ENCODE measurements at regions not wholly inside any gene's neighbourhood (a gene's known extent, or its start where the extent isn't known, plus 50 kb on each side); places are given as distances from the start of the nearest gene placed in this dataset.

DNA sequence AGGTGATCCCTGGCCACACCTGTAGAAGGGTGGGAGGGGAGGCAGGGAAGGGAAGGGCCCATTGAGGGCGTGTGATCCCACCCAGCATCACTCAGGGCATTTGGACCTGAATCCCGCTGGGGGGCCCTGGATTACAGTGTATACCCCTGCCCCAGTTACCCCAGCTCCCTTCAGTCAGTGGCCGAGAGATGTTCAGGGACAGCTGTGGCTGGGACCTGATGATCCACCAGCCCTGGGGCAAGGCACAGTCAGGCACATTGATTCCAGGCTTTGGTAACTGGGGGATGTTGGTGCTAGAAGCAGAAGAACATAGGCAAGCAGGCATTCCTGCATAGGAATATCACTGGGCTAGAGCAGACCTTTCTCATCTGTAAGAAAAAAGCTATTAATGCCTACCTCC, 170.3 kb downstream of the FOXL1 start:
- intact Hi-C loops (cut with DNase I): no loop called here
- Histone ChIP-seq H3K4me3 (ENCODE audit: low read length in 2 of 2) (no peak overlapping the region), H3K36me3 (ENCODE audit: control insufficient read depth in 1 of 2, insufficient read depth in 2 of 2, low read length in 1 of 2) (no peaks in the 10 kb centered on the region), H3K4me1 (ENCODE audit: control insufficient read depth in 1 of 2, insufficient read depth in 2 of 2, low read length in 2 of 2) (peaks cover 0 to 2% of the 10 kb centered on the region in 2 donors), H3K27me3 (ENCODE audit: control insufficient read depth in 1 of 2, insufficient read depth in 2 of 2, low read length in 1 of 2) (no peaks in the 10 kb centered on the region), H3K9me3 (ENCODE audit: control insufficient read depth, low read length) (no peaks in the 10 kb centered on the region), H3K27ac (ENCODE audit: low read depth in 1 of 2, low read length in 2 of 2) (no peak overlapping the region)
- peak; percentile 44 for ATAC-seq (ENCODE audit: low FRiP score)
- DNase-seq: no peak
- 80 to 97% methylated on average over 3 of the region's 3 CpGs for WGBS, 2 donors

DNA sequence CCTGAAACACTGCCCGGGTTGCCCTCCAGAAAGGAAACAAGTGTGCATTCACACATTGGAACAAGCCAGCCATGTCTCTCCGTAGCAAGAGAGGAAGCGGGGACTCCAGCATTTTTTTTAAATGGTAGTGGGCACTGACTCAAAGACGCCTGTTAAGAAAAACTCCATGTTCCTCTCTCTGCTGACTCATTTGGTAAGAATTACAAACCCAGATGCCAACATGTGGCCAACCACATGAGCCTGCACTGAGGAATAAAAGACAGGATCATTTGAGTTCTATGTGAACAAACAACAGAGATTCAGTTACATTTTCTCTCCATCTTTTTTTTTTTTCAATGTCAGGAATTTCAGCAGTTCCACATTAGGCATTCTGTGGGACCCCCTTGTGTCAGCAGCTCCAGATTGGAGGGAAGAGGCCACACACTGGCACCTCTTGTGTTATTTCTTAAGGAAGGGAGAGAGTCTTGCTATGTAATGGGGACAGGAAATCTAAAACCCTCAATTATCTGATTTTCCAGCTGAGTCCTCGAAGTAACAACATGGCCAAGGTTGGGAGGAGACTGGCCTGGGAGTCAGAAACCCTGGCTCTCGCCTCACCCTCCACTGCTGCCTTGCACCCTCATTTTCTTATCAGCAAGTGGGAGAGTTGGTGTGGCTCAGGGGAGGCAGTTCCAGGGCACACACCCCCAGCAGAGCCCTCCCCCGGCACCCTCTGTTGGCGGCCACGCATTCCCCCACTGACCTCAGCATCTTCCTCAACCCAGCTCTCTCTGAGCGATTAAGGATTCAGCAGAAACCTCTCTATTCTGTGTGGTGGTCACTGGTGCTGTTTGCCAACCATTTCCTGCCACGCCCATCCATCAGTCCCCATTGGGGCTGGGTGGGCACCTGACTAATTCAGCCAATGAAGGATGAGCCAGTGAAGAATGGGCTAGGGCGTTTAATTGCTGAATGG, 173.0 kb downstream of the FOXL1 start:
- Histone ChIP-seq H3K9me3 (ENCODE audit: control insufficient read depth, low read length) (no peaks in the 10 kb centered on the region), H3K4me1 (ENCODE audit: control insufficient read depth in 1 of 2, insufficient read depth in 2 of 2, low read length in 2 of 2) (peaks cover 0 to 2% of the 10 kb centered on the region in 2 donors), H3K27me3 (ENCODE audit: control insufficient read depth in 1 of 2, insufficient read depth in 2 of 2, low read length in 1 of 2) (no peaks in the 10 kb centered on the region), H3K4me3 (ENCODE audit: low read length in 2 of 2) (no peak overlapping the region), H3K36me3 (ENCODE audit: control insufficient read depth in 1 of 2, insufficient read depth in 2 of 2, low read length in 1 of 2) (no peaks in the 10 kb centered on the region), H3K27ac (ENCODE audit: low read depth in 1 of 2, low read length in 2 of 2) (peak overlapping the region; percentile 89 to 97)
- ATAC-seq (ENCODE audit: low FRiP score) (peak; percentile 81), DNase-seq (peak in 1 of 2 donors; percentile 55)
- WGBS, 2 donors: 22% methylated on average over 12 of the region's 12 CpGs
- intact Hi-C loops (cut with DNase I): loop anchor here in 1 of 2 donors (5.0 kb wide), 1 partner anchor 174 kb away; the partner anchor contains the start of gene FOXL1

DNA sequence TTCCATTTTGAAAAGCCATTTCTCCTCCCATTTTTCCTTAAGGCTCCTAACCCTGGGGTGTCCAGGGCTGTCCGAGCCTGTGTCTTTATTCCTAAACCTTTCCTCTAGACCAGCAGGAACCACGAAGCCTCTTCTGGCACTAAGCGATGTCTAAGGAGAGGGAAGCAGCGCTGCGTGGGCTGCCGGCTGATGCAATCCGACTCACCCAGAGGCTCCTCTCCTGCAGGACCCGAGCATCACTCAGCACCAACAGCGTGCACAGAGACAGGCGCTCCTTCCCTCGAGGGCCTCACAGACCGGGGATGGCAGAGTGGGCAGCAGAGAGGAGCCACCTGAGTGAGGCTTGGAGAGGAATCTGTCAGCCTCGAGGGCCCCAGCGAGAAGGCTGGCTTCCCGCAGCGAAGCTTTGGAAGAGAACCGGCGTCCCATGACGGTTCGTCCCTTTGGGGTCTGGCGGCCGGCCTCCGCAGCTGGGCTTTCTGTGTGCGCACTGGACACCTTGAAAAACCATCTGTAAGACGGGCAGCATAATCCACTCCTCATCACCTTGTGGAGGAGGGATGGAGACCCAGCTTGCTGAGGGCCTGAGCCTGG, 174.3 kb downstream of the FOXL1 start:
- Histone ChIP-seq H3K27me3 (ENCODE audit: control insufficient read depth in 1 of 2, insufficient read depth in 2 of 2, low read length in 1 of 2) (no peaks in the 10 kb centered on the region), H3K36me3 (ENCODE audit: control insufficient read depth in 1 of 2, insufficient read depth in 2 of 2, low read length in 1 of 2) (no peaks in the 10 kb centered on the region), H3K4me3 (ENCODE audit: low read length in 2 of 2) (no peak overlapping the region), H3K27ac (ENCODE audit: low read depth in 1 of 2, low read length in 2 of 2) (peak overlapping the region in 1 of 2 donors; percentile 13), H3K4me1 (ENCODE audit: control insufficient read depth in 1 of 2, insufficient read depth in 2 of 2, low read length in 2 of 2) (peaks cover 0 to 2% of the 10 kb centered on the region in 2 donors), H3K9me3 (ENCODE audit: control insufficient read depth, low read length) (no peaks in the 10 kb centered on the region)
- WGBS, 2 donors: 87 to 90% methylated on average over 25 of the region's 25 CpGs
- DNase-seq: peak in 1 of 2 donors; percentile 29
- intact Hi-C loops (cut with DNase I): loop anchor here in 1 of 2 donors (5.0 kb wide), 1 partner anchor 175 kb away; the partner anchor contains the start of gene FOXL1
- no peak for ATAC-seq (ENCODE audit: low FRiP score)

DNA sequence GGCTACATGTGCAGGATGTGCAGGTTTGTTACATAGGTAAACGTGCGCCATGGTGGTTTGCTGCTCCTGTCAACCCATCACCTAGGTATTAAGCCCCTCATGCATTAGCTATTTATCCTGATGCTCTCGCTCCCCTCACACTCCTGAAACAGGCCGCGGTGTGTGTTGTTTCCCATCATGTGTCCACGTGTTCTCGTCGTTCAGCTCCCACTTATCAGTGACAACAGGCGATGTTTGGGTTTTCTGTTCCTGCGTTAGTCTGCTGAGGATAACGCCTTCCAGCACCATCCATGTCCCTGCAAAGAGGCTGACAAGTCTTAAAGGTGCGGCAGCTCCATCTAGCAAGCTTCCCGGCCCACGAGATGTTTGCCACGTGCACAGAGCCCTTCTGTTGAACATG, 175.1 kb downstream of the FOXL1 start:
- ATAC-seq (ENCODE audit: low FRiP score) (no peak), DNase-seq (peak in 1 of 2 donors; percentile 21)
- no peaks in the 10 kb centered on the region for H3K9me3 ChIP-seq (ENCODE audit: control insufficient read depth, low read length)
- H3K4me1 ChIP-seq (ENCODE audit: control insufficient read depth in 1 of 2, insufficient read depth in 2 of 2, low read length in 2 of 2): peaks cover 0 to 2% of the 10 kb centered on the region in 2 donors
- no peaks in the 10 kb centered on the region for H3K27me3 ChIP-seq (ENCODE audit: control insufficient read depth in 1 of 2, insufficient read depth in 2 of 2, low read length in 1 of 2)
- H3K36me3 ChIP-seq (ENCODE audit: control insufficient read depth in 1 of 2, insufficient read depth in 2 of 2, low read length in 1 of 2): no peaks in the 10 kb centered on the region
- no peak overlapping the region for H3K4me3 ChIP-seq (ENCODE audit: low read length in 2 of 2)
- H3K27ac ChIP-seq (ENCODE audit: low read depth in 1 of 2, low read length in 2 of 2): no peak overlapping the region
- 86 to 88% methylated on average over 15 of the region's 15 CpGs for WGBS, 2 donors
- intact Hi-C loops (cut with DNase I): loop anchor here in 1 of 2 donors (5.0 kb wide), 1 partner anchor 176 kb away; the partner anchor contains the start of gene FOXL1

DNA sequence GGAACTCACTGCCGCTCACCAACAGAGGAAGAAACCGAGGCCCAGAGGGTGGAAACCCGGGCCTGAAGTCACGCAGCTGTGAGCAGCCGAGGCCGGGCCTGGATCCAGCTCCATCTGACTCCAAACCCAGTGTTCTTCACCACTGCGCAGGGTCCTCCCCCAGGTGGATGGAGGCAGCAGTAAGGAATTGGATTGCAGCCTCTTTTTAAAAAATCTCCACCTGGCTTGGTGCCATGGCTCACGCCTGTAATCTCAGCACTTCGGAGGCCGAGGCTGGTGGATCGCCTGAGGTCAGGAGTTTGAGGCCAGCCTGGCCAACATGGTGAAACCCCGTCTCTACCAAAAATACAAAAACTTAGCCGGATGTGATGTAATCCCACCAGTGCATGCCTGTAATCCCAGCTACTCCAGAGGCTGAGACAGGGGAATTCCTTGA, 177.2 kb downstream of the FOXL1 start:
- intact Hi-C loops (cut with DNase I): loop anchor here in 1 of 2 donors (5.0 kb wide), 1 partner anchor 178 kb away; the partner anchor contains the start of gene FOXL1
- WGBS, 2 donors: 15 to 27% methylated on average over 13 of the region's 13 CpGs
- ATAC-seq (ENCODE audit: low FRiP score) (no peak), DNase-seq (peak in 1 of 2 donors; percentile 83)
- H3K9me3 ChIP-seq (ENCODE audit: control insufficient read depth, low read length): no peaks in the 10 kb centered on the region
- H3K36me3 ChIP-seq (ENCODE audit: control insufficient read depth in 1 of 2, insufficient read depth in 2 of 2, low read length in 1 of 2): no peaks in the 10 kb centered on the region
- H3K27ac ChIP-seq (ENCODE audit: low read depth in 1 of 2, low read length in 2 of 2): peak overlapping the region in 1 of 2 donors; percentile 13
- no peaks in the 10 kb centered on the region for H3K27me3 ChIP-seq (ENCODE audit: control insufficient read depth in 1 of 2, insufficient read depth in 2 of 2, low read length in 1 of 2)
- no peak overlapping the region for H3K4me3 ChIP-seq (ENCODE audit: low read length in 2 of 2)
- H3K4me1 ChIP-seq (ENCODE audit: control insufficient read depth in 1 of 2, insufficient read depth in 2 of 2, low read length in 2 of 2): peaks cover 0 to 2% of the 10 kb centered on the region in 2 donors

DNA sequence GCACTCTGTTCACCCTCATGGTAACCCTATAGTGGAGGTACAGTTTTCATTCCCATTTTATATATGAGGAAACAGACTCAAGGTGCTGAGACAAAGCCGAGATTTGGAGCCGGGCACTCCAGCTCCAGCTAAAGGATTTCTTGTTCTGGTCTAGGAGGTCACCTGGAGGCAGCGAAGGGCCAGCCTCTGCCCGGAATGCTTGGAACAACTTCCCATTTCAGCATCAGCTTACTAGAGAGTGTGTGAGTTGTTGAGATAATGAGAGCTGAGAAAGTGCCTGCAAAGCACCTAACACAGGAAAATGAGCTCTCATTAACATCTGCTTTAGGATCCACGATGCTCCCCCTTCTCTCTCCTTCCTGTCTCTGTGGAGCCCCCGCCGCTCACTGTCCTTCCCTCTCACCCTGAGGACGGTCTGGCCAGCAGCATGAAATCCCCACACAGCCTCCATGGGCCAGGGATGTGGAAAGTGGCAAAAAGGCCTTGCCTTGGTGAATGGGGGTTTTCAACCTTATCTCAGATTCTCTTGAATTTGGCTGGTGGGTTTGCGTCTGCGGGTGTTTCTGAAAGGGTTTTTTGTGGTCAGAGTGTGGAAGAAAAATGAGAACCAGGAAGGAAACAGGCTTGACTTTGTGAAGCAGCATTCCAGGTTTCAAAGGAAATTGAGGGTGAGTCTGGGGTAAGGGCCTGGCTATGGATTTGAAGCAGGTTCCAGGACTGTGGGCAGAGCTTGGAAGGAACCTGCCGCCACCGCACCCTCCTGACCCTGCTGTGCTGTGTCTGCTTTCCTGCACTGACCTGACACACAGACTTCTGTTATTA, 178.7 kb downstream of the FOXL1 start:
- WGBS, 2 donors: 73 to 83% methylated on average over 12 of the region's 12 CpGs
- no peak for DNase-seq
- H3K27ac ChIP-seq (ENCODE audit: low read depth in 1 of 2, low read length in 2 of 2): no peak overlapping the region
- no peaks in the 10 kb centered on the region for H3K36me3 ChIP-seq (ENCODE audit: control insufficient read depth in 1 of 2, insufficient read depth in 2 of 2, low read length in 1 of 2)
- no peaks in the 10 kb centered on the region for H3K4me1 ChIP-seq (ENCODE audit: control insufficient read depth in 1 of 2, insufficient read depth in 2 of 2, low read length in 2 of 2)
- intact Hi-C loops (cut with DNase I): loop anchor here in 1 of 2 donors (5.0 kb wide), 1 partner anchor 180 kb away; the partner anchor contains the start of gene FOXL1
- ATAC-seq (ENCODE audit: low FRiP score): no peak
- H3K27me3 ChIP-seq (ENCODE audit: control insufficient read depth in 1 of 2, insufficient read depth in 2 of 2, low read length in 1 of 2): no peaks in the 10 kb centered on the region
- no peak overlapping the region for H3K4me3 ChIP-seq (ENCODE audit: low read length in 2 of 2)
- H3K9me3 ChIP-seq (ENCODE audit: control insufficient read depth, low read length): no peaks in the 10 kb centered on the region

DNA sequence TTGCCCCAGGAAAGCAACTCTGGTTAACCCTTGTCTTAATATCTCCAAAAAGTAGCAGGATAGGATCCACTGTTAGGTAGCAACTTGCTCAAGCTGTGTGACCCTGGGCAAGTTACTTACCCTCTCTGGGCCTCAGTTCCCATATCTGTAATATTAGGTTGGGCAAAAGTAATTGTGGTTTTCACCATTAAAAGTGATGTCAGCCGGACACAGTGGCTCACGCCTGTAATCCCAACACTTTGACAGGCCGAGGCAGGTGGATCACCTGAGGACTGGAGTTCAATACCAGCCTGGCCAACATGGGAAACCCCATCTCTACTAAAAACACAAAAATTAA, 179.3 kb downstream of the FOXL1 start:
- H3K27me3 ChIP-seq (ENCODE audit: control insufficient read depth in 1 of 2, insufficient read depth in 2 of 2, low read length in 1 of 2): no peaks in the 10 kb centered on the region
- no peak for DNase-seq
- ATAC-seq (ENCODE audit: low FRiP score): no peak
- no peak overlapping the region for H3K4me3 ChIP-seq (ENCODE audit: low read length in 2 of 2)
- intact Hi-C loops (cut with DNase I): loop anchor here in 1 of 2 donors (5.0 kb wide), 1 partner anchor 180 kb away; the partner anchor contains the start of gene FOXL1
- 97 to 98% methylated on average over 3 of the region's 3 CpGs for WGBS, 2 donors
- H3K36me3 ChIP-seq (ENCODE audit: control insufficient read depth in 1 of 2, insufficient read depth in 2 of 2, low read length in 1 of 2): no peaks in the 10 kb centered on the region
- H3K4me1 ChIP-seq (ENCODE audit: control insufficient read depth in 1 of 2, insufficient read depth in 2 of 2, low read length in 2 of 2): no peaks in the 10 kb centered on the region
- H3K27ac ChIP-seq (ENCODE audit: low read depth in 1 of 2, low read length in 2 of 2): no peak overlapping the region
- no peaks in the 10 kb centered on the region for H3K9me3 ChIP-seq (ENCODE audit: control insufficient read depth, low read length)

DNA sequence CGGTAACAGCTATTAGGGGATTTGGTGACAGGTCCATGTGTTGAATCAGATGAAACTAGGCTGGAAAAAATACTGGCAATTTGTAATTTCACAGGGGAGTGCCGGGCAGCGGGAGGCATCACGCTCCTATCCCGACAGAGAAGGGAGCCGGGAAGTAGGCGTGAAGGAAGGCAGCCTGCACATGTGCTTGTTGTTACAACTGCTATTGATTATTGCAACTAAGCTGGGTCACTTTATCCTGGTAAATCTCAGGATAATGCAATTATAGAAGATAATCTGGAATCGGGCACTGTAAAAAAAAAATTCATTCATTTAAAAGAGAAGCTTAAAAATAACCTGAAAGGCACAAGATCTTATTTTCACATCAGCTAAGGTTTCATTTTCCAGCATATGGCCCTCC, 180.6 kb downstream of the FOXL1 start:
- ATAC-seq (ENCODE audit: low FRiP score) (no peak), DNase-seq (no peak)
- intact Hi-C loops (cut with DNase I): loop anchor here in 1 of 2 donors (5.0 kb wide), 1 partner anchor 182 kb away; the partner anchor contains the start of gene FOXL1
- Histone ChIP-seq H3K4me1 (ENCODE audit: control insufficient read depth in 1 of 2, insufficient read depth in 2 of 2, low read length in 2 of 2) (no peaks in the 10 kb centered on the region), H3K27ac (ENCODE audit: low read depth in 1 of 2, low read length in 2 of 2) (no peak overlapping the region), H3K27me3 (ENCODE audit: control insufficient read depth in 1 of 2, insufficient read depth in 2 of 2, low read length in 1 of 2) (no peaks in the 10 kb centered on the region), H3K36me3 (ENCODE audit: control insufficient read depth in 1 of 2, insufficient read depth in 2 of 2, low read length in 1 of 2) (no peaks in the 10 kb centered on the region), H3K9me3 (ENCODE audit: control insufficient read depth, low read length) (no peaks in the 10 kb centered on the region), H3K4me3 (ENCODE audit: low read length in 2 of 2) (no peak overlapping the region)
- WGBS, 2 donors: 92 to 94% methylated on average over 8 of the region's 8 CpGs

Data from aorta (tissue), 5 donors.